ENCODE measurements at regions not wholly inside any gene's neighbourhood (a gene's known extent, or its start where the extent isn't known, plus 50 kb on each side); places are given as distances from the start of the nearest gene placed in this dataset.

GRCh38 chr1:221141096-221141495 lies 261.9 kb downstream of the HLX start (continued):
- no peak for TF ChIP-seq RXRA (IDR thresholded peaks at IDR 0.05; ENCODE audit: borderline replicate concordance, low read depth)
- TF ChIP-seq SIN3A (IDR thresholded peaks at IDR 0.05; ENCODE audit: borderline replicate concordance, low read depth, low read length), result no peak
- TF ChIP-seq EZH2phosphoT487 (IDR thresholded peaks at IDR 0.05; ENCODE audit: borderline replicate concordance, low read depth), result no peak
- no peak for TF ChIP-seq GABPA (IDR thresholded peaks at IDR 0.05; ENCODE audit: low read depth)
- TF ChIP-seq NRF1 (IDR thresholded peaks at IDR 0.05; ENCODE audit: low read depth, low read length), result no peak
- TF ChIP-seq YY1 (IDR thresholded peaks at IDR 0.05; ENCODE audit: low read depth), result no peak
- TF ChIP-seq JUND (IDR thresholded peaks at IDR 0.05), result no peak
- TF ChIP-seq TEAD4 (IDR thresholded peaks at IDR 0.05; ENCODE audit: borderline replicate concordance, insufficient read depth), result no peak
- TF ChIP-seq CHD2 (IDR thresholded peaks at IDR 0.05; ENCODE audit: low read length, partially characterized antibody), result no peak

GRCh38 chr1:221141606-221142285 lies 262.5 kb downstream of the HLX start:
- Histone ChIP-seq H3K27ac (ENCODE audit: low read depth in 2 of 2, low read length in 1 of 2) (no peak overlapping the region), H3K9me3 (no peaks in the 10 kb centered on the region), H3K4me3 (ENCODE audit: low read depth in 2 of 2, low read length in 1 of 2) (no peak overlapping the region), H3K4me1 (ENCODE audit: control insufficient read depth in 1 of 2, insufficient read depth in 2 of 2, low read depth in 1 of 2, low read length in 1 of 2) (no peaks in the 10 kb centered on the region), H3F3A (replicated peaks; ENCODE audit: insufficient read depth) (no peaks in the 10 kb centered on the region), H3K27me3 (ENCODE audit: insufficient read depth) (no peaks in the 10 kb centered on the region), H3K36me3 (replicated peaks in 1 of 2; ENCODE audit: control insufficient read depth in 1 of 2, insufficient read depth in 2 of 2, low read length in 1 of 2) (no peaks in the 10 kb centered on the region), H2AFZ (ENCODE audit: low read depth) (no peak overlapping the region), H3K9me2 (no peaks in the 10 kb centered on the region), H3K4me2 (no peak overlapping the region), H3K79me2 (ENCODE audit: insufficient read depth) (no peaks in the 10 kb centered on the region), H3K9ac (no peak overlapping the region), H4K20me1 (ENCODE audit: insufficient read depth) (no peaks in the 10 kb centered on the region)
- CTCF ChIA-PET, result no interaction called here
- DNase-seq, result no peak
- POLR2A ChIA-PET, result no interaction called here
- no peak for TF ChIP-seq ZBTB33 (IDR thresholded peaks at IDR 0.05; ENCODE audit: borderline replicate concordance, low read depth)
- TF ChIP-seq IRF3 (IDR thresholded peaks at IDR 0.05; ENCODE audit: low read depth, low read length), result no peak
- no peak for TF ChIP-seq FOXM1 (IDR thresholded peaks at IDR 0.05; ENCODE audit: low read depth)
- TF ChIP-seq MAX (IDR thresholded peaks at IDR 0.05; ENCODE audit: low read depth), result no peak
- no peak for TF ChIP-seq CHD2 (IDR thresholded peaks at IDR 0.05; ENCODE audit: low read length, partially characterized antibody)
- TF ChIP-seq GATA2 (CRISPR knock-in tag; IDR thresholded peaks at IDR 0.05), result no peak
- no peak for TF ChIP-seq USF1 (IDR thresholded peaks at IDR 0.05; ENCODE audit: borderline replicate concordance, low read depth)
- TF ChIP-seq RAD21 (IDR thresholded peaks at IDR 0.05; ENCODE audit: low read length), result no peak
- no peak for TF ChIP-seq CTCF (IDR thresholded peaks at IDR 0.05)
- no peak for TF ChIP-seq REST (IDR thresholded peaks at IDR 0.05; ENCODE audit: low read depth, low read length)
- no peak for TF ChIP-seq SIN3A (IDR thresholded peaks at IDR 0.05; ENCODE audit: borderline replicate concordance, low read depth, low read length)
- no peak for TF ChIP-seq ELF1 (IDR thresholded peaks at IDR 0.05)
- TF ChIP-seq FOXJ3 (CRISPR knock-in tag; IDR thresholded peaks at IDR 0.05), result no peak
- 81% methylated on average over 6 of the region's 6 CpGs for WGBS (ENCODE audit: low lambda C conversion rate)
